GDM1 (cell line): ENCODE measurements at regions not wholly inside any gene's neighbourhood (a gene's known extent, or its start where the extent isn't known, plus 50 kb on each side); places are given as distances from the start of the nearest gene placed in this dataset.

Source experiments
- DNase-seq: peaks from one replicate; lab custom pipeline; 2025; lab: John Stamatoyannopoulos, UW

DNA sequence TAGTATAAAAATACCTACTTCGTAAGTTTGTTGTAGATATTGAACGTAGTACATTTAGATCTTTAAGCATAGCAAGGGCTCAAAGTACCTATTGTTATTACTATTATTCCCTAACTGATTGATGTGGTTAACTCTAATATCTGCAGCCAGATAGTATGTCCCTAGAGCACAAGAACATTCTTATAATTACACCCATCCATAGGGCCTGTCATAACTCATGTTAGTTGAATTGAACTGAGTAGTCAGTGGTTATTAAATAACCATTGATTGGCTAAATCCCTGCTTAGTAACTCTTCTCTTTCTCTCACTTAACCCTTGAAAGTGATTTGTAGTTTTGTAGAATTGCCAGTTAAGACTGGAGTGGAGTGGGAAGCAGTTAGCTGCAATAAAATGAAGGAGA lies 207.5 kb upstream of the HS3ST5 start:
- DNase-seq: no peak

DNA sequence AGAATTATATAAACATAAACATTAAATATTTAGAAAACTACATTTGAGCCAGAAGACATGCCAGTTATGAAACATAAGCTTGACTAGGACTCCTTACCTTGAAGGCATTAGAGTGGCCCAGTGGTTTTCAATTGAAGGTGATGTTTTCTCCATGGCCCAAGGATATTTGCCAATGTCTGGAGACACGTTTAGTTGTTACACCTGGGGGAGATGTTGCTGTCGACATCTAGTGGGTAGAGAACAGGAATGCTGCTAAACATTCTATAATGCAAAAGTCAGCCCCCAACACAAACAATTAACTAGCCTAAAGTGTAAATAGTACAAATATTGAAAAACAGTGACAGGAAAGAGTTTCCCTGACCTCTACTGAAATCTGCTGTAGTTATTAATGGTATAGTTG lies 200.9 kb upstream of the HS3ST5 start:
- DNase-seq: no peak

DNA sequence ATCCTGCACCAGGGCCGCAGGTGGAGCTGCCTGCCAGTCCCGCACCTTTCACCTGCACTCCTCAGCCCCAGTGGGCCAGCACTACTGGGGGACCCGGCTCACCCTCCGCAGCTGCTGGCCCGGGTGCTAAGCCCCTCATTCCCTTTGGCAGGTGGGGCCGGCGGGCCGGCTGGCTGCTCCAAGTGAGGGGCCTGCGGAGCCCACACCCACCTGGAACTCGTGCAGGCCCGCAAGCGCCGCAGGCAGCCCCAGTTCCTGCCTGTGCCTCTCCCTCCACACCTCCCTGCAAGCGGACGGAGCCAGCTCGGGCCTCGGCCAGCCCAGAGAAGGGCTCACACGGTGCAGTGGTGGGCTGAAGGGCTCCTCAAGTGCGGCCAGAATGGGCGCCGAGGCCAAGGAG lies 199.0 kb upstream of the HS3ST5 start:
- DNase-seq: no peak

DNA sequence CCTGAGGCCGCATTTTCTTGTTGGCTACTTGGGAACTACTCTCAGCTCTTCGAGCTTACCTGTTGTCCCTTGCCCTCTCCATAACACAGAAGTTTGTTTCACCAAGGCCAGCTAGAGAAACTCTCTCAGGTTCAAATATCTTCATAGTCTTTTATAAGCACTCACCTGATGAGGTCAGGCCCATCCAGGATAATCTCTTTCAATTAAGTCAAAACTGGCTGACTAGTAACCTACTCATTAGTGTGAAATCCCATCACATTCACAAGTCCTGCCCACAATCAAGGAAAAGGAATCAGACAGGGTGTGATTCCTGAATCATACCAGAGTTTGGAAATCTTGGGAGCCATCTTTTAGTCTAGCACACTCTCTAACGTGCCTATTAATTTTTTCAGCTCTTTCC lies 195.2 kb upstream of the HS3ST5 start:
- DNase-seq: no peak

DNA sequence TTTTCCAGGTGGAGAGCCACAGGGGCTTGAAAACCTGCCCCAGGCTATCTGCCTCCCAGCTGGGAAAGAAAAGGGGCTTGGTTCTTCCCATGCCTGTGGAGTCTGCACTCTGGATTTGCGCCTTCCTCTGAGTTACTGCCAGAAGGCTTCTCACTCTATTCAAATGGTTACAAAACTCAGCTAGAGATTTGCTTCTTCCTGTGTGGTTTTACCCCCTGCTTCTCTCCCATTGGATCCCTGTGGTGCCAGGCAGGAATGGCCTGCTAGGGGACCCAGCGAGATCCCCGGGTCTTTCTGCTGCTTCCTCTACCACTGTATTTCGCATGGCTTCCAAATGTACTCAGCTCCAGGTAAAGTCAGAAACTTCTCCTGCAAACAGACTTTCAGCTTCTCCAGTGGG lies 192.0 kb upstream of the HS3ST5 start:
- no peak for DNase-seq

DNA sequence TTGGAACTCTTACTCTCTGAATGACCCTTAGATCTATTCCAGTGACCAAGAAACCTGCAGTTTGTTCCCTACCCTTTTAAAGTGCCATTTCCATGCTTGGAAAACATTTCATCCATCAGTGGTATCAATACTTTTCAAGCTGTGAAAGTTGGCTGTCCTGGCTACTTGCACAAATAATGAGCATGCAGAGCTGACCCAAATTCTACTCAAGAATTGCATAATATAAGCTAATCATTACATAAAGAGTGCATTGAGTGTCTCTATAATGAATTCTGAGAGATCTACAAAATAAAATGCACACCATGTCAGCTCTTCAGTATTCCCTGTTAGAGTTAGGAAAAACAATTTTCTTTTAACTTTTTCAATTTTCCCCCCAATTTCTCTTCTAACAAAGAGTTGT lies 181.3 kb upstream of the HS3ST5 start:
- DNase-seq: no peak

DNA sequence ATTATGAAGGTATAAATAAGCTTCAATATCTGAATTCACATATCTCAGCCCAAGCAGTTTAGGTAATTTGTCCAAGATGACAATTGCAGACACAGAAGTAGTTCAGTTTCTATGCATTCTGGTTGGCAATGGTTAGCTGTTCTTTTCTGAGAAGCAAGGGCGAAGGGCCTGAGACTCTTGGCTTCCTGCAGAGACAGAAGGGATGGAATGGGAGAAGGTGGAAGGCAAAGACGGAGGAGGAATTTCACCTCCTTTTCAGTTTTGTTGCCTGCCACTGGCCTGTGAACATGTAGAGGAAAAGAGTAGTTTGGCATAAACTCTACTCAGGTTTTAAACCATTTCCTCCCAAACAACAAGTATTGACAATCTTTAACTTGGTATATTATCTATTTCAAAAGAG lies 180.7 kb upstream of the HS3ST5 start:
- DNase-seq: no peak

DNA sequence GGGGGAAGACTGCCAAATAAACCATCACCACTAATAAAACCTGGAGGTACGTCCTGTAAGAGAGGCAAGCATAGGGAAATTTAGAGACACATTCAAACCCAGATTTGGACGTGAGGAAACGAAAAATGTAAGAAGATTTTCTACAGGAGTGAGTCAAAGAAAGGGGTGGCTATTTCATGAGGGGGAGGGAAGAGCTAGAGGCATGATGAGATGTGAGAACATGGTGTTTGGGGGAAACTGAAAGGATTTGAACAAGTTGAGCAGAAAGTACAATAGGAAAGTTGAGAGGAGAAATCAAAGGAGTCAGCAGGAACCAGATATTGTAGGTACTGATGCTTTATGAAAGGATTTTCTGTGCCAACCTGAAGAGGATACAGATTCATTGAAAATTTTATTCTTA lies 179.1 kb upstream of the HS3ST5 start:
- DNase-seq: no peak

DNA sequence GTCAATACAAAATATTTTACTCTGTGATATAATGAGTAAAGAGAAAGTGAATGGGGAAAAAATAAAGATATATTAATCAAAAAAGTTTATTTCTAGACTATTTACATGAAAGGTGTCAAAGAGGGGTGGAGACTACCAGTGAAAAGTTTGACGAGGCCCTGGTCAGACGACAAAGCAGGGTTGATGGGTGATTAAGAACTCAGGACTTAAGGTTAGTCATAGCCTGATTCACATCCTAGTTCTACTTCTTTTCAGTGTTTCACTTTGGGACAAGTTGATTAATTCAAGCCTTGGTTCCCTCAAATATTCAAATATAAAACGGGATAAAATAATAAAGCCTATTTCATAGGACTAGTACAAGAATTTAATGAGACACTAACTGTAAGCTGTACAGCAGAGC lies 178.2 kb upstream of the HS3ST5 start:
- DNase-seq: no peak

DNA sequence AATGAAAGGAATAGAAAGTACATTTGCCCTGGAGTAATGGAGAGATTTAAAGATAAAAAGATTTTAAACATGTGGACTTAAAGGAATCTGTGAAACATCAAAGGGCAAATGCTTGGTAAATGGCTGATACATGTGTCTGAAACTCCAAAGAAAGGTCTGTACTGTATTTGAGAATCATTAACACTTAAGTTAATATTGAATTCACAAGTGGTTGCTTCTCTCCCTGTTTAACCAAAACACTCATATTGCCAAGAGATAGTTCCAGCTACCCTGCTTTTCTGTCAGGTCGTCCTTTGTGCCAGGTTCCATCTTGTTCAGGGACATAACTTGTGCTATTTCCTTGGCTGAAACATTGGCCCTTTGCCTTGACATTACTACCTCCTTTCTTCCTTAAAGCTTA lies 171.3 kb upstream of the HS3ST5 start:
- DNase-seq: no peak

DNA sequence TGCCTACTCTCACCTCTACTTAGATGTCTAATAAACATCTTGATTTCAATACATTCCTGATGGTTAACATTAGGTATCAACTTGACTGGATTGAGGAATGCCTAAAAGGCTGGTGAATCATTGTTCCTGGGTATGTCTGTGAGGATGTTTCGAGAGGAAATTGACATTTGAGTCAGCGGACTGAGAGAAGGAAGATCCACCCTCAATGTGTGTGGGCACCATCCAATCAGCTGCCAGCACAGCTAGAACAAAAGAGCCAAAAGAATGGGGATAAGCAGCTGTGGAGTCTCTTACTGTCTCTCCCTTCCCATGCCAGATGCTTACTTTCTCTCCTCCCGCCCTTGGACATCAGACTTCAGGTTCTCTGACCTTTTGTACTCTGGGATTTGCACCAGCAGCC lies 128.6 kb upstream of the HS3ST5 start:
- no peak for DNase-seq

DNA sequence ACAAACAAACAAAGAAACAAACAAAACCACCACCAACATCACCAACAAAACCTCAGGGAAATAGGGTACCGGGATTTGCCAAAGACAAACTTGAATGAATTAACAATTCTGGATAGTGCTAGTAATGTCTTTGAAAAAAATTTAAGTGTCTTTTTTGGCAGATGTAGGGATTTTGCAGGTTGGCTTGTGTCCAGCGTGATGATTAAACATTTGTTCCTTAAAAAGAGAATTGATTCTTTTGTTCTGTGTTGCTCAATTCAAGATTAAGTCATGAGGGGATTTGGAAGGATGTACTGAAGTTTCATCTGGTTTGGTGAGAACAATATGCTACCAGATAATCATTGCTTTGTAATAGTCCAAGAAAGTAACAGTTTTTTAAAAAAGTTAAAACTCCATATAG lies 125.1 kb upstream of the HS3ST5 start:
- no peak for DNase-seq

DNA sequence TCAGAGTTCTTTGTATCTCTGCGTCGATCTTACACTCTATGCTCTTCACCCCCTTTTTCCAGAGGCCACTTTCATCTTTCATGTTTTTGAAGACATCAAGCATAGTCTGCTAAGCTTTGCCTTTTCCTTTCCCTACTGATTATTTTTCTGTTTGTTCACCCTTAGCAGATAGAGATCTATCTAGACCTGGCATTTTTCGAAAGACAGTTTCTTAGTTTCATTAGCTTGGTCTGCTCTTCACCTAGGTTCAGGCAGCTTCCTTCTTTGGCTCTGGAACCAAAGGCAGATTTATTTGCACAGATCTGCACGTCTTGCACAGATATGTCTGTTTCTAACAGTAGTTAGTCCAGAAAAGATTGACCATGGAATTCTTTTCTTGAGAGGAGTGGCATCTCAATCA lies 122.7 kb upstream of the HS3ST5 start:
- DNase-seq: no peak

DNA sequence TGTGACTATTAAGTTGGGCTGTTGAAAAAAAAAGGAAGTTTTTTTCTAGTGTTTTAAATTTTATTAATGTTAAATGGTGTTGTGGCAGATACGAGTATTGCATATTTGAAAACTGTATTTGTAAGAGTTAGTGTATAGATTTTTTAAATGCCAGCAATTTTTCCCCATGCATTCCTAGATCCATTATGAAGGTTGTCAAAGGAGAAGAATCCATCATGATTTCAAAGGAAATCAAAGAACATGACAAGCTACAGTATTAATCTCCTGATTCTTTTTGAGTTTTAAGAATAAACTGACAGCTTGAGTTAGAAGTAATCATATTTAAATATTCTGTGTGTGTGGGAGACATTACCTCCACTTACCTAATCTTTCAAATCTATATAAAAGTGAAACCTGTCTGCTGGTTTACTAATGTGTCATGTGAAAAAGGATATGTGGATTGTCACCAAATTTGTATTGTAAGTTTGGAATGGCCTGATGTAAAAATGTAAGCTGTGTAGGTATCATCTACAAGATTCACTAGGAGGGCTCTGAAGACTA lies 111.0 kb upstream of the HS3ST5 start:
- no peak for DNase-seq

DNA sequence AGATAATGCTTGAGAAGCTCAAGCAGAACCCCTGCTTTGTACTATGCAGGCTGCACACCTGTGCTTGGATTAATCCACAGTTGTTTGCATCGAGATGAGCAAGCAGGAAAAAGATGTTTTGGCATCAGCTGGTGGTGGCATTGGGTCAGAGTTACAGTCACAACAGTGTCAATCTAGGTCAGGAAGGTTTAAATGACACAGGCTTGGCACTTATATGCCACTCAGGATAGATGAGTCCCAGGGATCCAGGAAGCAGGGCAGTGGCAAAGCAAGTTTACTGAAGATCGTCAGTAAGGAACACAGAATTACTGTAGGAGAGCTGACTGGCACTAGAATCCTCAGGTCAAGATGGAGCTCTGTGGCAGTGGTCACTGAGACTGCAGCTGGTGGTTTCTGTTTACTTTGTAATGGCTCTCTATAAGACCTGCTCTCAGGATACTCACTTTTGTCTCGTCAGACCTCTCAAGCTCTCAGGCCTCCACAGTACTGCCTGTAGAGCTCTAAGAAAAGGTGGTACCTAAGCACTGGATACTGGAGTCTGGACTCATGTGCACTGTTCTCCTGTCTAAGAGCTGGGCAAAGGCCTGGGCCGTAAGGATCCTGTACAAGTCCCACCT lies 110.1 kb upstream of the HS3ST5 start:
- no peak for DNase-seq

DNA sequence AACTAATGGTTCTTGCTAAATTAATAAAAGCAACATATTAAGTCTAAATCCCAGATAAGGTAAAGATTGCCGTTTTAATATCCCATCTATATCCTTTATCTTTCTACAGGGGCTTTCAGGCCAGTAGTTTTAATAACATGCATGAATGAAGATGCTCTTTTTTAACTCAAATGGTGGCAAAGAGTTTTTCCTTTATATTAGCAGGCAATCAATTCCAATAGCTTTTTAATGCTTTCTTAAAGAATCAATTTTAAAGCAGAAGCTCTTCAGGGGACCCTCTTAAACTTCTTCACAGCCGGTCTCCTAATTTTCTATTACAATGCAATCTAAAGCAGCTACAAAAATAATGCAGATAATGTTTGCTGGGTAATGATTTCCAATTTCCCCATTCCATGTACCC lies 107.8 kb upstream of the HS3ST5 start:
- DNase-seq: no peak

DNA sequence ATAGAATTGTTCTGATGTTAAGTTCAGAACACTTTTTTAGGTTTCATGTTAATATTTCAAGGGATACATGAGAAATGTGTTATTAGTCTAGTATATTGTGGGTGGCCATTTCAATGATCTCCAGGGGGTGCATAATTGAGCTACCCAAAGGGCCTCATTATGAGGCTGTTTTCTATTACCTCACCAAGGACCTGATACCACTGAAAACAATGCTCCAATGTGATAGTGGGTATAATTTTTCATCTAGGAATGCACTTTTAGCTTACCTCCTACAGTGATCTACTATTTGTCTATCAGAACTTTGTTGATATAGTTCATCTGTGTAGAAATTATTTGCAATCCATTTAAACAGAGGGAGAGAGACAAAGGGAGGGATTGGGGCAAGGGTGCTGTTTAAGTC lies 106.8 kb upstream of the HS3ST5 start:
- DNase-seq: no peak

DNA sequence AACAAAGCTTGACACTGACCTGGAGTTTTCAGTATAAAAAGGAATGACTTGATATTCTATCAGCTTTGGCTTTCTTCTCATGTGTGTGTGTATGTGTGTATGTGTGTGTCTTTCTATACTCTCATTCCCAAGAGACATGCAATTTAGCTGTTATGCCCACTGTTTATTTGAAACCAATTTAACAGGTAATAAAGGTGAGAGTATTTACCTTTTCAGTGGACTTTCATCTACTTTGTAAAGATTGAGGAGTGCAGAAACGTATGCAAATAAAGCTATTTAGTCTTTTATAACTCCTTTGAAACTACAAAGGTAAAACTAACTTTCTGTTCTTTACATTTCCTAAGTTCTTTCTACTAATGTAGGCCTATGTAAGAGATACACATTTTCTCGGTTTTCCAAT lies 103.5 kb upstream of the HS3ST5 start:
- DNase-seq: no peak

DNA sequence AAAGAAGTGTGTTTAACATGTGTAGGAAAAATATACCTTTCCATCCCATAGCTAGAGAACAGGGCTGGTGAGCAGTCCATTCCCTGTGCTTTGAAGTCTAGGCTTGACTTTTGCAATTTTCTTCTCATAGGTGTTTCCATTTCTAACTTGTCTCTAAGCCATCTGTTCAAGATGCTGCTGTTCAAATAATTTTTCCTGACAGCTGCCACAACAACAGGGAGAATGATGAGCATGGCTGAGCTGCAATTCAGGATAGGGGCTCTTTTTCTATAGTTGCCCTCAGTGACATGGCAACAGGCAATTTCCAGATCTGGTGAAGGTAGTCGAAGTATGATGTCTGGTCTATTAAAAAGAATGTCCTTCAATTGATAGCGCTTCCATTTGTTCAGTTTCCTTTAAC lies 103.0 kb upstream of the HS3ST5 start:
- no peak for DNase-seq

DNA sequence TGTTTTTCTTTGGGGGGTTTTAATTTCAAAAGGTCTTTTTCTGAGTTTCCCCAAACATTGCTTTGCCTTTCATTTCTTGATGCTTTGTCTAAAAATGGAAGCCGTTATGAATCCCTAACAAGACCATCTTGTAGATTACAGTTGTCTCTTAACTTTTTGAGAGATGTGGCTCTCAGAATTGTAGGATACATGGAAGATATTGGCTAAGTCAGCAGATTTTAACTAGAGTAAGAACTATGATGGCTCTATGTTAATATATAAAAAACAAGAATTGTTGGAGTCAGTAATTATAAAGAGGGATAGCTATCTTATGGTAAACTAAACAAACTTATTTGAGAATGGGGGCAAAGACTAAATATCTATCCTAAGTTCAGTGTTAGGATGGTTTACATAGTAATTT lies 96.6 kb upstream of the HS3ST5 start:
- no peak for DNase-seq

DNA sequence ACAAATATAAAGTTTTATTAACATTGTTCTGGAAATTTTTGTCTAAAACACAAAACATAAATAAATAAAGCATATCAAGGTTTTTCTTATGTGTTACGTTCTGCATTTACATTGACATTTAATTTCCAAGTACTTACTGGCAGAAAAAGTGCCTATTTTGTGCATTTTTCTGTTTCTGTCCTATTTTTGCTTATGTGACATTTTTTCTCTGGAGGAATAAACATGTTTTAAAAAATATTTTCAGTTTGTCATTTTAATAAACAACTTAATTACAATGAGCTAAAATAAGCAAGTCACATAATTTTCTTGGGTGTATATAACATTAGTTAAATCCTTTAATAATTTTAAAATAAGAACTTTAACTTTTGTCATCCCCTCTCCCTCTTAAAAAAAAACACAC lies 94.4 kb upstream of the HS3ST5 start:
- no peak for DNase-seq

DNA sequence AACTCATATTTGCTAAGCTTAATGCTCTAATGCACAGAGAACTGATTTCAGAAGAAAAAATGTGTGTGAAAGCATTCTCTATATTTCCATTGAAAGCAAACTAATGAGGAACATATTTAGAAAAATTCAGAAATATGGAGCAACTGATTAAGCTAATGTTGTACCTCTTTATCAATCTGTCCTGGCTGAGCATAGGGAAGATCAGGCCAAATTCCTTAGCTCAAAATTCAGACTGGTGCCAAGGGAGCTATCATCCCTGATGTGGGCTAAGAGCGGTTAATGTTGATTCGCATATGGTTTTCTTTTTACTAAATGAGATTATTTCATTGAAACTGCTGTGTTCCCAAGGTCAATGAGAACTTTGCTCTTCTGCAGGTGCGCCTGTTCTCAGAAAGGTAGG lies 93.9 kb upstream of the HS3ST5 start:
- no peak for DNase-seq

DNA sequence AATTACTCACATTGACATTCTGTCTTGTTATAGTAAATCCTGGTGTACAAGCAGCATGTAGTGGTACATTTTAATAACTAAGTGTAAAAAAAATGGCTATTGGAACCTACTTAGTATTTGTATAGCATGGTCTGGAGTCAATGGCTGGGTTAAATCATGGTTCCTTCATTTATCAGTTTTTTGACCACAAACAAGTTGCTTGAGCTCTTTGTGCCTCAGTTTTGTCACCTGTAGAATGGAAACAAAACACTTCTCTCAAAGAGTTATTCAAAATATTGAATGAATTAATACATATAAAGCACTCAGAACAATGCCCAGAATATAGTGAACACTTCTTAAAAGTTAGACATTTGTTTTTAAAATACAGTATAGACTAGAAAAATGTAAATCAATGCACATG lies 93.2 kb upstream of the HS3ST5 start:
- DNase-seq: no peak

DNA sequence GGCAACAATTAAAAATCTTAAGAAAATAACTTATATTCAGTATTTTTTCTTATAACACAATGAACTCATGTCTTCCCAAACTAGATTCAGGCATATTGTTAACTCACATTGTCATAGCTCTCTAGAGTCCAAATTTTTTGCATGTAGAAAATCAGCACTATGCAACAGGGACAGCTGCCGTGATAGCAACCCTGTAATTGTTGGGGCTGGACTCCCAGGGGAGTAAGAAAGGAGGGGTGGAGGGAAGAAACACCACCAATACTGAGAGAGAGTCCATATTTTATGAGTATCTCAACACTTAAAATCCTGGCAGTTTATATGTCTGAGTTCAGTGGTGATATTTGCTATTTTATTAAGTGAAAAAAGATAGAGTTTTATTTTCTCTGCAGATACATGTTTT lies 89.6 kb upstream of the HS3ST5 start:
- no peak for DNase-seq

DNA sequence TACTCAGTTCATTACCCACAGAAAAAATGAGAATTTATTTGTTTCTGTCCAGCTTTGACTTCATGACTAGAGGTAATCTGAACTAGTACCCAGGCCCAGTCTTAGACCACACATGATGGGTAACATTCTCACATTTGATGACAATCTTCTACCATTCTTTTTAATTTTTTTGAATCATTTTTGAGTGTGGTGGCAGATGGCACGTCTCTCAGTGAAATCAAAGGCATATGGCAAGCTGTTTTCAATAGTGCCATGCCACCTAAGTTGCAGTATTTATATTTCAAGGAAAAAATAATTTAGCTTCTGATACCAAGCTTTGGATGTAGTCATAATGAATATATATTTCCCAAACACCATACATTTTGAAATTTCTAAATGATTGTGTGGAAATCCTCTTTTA lies 88.8 kb upstream of the HS3ST5 start:
- DNase-seq: no peak
